ENCODE measurements at regions not wholly inside any gene's neighbourhood (a gene's known extent, or its start where the extent isn't known, plus 50 kb on each side); places are given as distances from the start of the nearest gene placed in this dataset.

DNA sequence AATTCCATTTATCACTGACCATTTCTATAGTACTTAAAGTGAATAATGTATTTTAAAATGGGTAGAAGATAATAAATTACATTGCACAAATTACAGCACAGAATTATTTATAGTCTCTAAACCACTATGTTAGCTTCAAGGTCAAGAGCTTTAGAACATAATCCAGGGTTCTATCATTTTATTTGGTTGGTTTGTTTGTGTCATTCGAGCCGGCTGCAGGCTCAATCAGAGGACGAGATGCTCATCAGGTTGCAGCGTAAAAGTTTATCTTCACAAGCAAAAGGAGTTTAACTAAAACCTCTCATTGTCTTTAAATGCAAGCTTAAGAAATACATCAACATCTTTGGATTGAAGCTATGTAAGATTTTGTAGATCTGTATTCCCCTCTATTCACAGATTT is 523.8 kb downstream of the EFNA5 start:
- TF ChIP-seq, protein P1, sequence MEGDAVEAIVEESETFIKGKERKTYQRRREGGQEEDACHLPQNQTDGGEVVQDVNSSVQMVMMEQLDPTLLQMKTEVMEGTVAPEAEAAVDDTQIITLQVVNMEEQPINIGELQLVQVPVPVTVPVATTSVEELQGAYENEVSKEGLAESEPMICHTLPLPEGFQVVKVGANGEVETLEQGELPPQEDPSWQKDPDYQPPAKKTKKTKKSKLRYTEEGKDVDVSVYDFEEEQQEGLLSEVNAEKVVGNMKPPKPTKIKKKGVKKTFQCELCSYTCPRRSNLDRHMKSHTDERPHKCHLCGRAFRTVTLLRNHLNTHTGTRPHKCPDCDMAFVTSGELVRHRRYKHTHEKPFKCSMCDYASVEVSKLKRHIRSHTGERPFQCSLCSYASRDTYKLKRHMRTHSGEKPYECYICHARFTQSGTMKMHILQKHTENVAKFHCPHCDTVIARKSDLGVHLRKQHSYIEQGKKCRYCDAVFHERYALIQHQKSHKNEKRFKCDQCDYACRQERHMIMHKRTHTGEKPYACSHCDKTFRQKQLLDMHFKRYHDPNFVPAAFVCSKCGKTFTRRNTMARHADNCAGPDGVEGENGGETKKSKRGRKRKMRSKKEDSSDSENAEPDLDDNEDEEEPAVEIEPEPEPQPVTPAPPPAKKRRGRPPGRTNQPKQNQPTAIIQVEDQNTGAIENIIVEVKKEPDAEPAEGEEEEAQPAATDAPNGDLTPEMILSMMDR (IDR thresholded peaks at IDR 0.05; ENCODE audit: low read depth, low read length) = no peak
- no peak for DNase-seq (ENCODE audit: low read depth, low spot score)
- Histone ChIP-seq H3K9me3 (ENCODE audit: control insufficient read depth, insufficient read depth, low read length) (no peaks in the 10 kb centered on the region), H3K4me3 (ENCODE audit: low read depth, low read length) (no peak overlapping the region), H3K27me3 (ENCODE audit: control insufficient read depth, insufficient read depth, low read length) (no peaks in the 10 kb centered on the region), H3K27ac (ENCODE audit: low read depth, low read length) (no peak overlapping the region)
- POLR2A ChIA-PET = no interaction called here
- CTCF ChIA-PET = interaction anchor here (0.6 to 0.9 kb wide), 3 partner anchors 425 to 1921 kb away, joined by 3 to 4 read pairs (median 4); no protein-coding TSS in a partner anchor

DNA sequence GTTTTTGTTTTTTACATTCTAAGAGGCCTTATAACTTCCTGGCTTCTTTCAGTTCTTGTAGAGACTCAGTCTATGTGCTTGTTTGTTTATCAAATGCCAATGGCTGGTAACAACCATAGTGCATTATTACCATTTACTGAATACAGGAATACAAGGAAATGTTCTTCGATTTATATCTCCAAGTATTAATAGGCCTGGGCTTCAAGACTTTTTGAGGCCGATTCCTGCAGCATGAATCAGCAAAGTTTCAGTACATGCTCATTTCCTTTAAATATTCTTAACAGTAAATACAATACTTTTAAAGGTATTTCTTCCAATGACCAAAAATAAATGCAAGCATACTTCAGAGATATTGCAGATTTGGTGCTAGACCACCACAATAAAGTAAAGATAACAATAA is 535.3 kb downstream of the EFNA5 start:
- no peaks in the 10 kb centered on the region for H3K9me3 ChIP-seq (ENCODE audit: control insufficient read depth, insufficient read depth, low read length)
- TF ChIP-seq, protein P1 (IDR thresholded peaks at IDR 0.05; ENCODE audit: low read depth, low read length) = no peak
- H3K27me3 ChIP-seq (ENCODE audit: control insufficient read depth, insufficient read depth, low read length) = no peaks in the 10 kb centered on the region
- H3K4me3 ChIP-seq (ENCODE audit: low read depth, low read length) = no peak overlapping the region
- DNase-seq (ENCODE audit: low read depth, low spot score) = peak; percentile 11
- H3K27ac ChIP-seq (ENCODE audit: low read depth, low read length) = no peak overlapping the region
- CTCF ChIA-PET = interaction anchor here (0.6 kb wide), 1 partner anchor 537 kb away, joined by 5 read pairs; no protein-coding TSS in a partner anchor
- POLR2A ChIA-PET = no interaction called here

DNA sequence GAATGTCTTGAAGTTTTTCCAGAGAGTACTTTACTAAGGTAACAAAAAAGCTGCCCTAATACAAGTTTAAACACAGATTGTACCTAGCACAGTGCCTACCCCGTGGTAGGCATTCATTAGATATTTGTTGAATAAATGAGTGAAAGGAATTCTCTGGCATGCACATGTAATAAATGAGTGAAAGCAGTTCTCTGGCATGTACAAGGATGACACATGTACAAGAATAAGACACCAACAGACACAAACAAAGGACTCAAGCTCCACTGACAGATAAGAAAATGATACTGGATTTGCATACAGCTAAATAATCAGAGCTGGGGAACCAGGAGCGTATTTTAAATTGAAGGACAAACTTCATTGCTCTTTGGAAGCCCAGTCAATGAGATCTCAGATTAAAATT is 535.8 kb downstream of the EFNA5 start:
- CTCF ChIA-PET = interaction anchor here (0.6 kb wide), 1 partner anchor 537 kb away, joined by 5 read pairs; no protein-coding TSS in a partner anchor
- Histone ChIP-seq H3K9me3 (ENCODE audit: control insufficient read depth, insufficient read depth, low read length) (no peaks in the 10 kb centered on the region), H3K27me3 (ENCODE audit: control insufficient read depth, insufficient read depth, low read length) (no peaks in the 10 kb centered on the region), H3K27ac (ENCODE audit: low read depth, low read length) (no peak overlapping the region), H3K4me3 (ENCODE audit: low read depth, low read length) (no peak overlapping the region)
- TF ChIP-seq, protein P1 (IDR thresholded peaks at IDR 0.05; ENCODE audit: low read depth, low read length) = no peak
- POLR2A ChIA-PET = no interaction called here
- no peak for DNase-seq (ENCODE audit: low read depth, low spot score)

DNA sequence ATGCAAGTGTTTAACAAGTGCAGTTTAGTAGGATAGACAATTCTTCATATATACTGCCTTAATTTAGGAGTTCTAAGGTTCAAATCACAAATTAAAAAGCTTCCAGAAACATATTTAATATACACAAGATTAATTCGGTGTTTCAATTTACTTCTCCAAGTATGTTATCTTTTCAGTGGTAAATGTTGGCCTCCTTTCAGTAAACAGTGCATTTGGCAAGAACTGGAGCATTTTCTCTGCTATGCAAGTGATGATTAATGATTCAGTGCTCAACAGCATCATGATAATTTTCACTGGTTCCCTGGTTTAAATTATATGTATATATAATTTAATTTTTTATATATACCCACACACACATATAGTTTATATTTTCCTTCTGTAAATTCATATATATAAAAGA is 541.7 kb downstream of the EFNA5 start:
- TF ChIP-seq, protein P1 (IDR thresholded peaks at IDR 0.05; ENCODE audit: low read depth, low read length) = no peak
- no peaks in the 10 kb centered on the region for H3K27me3 ChIP-seq (ENCODE audit: control insufficient read depth, insufficient read depth, low read length)
- no peak overlapping the region for H3K4me3 ChIP-seq (ENCODE audit: low read depth, low read length)
- peak; percentile 7 for DNase-seq (ENCODE audit: low read depth, low spot score)
- no peaks in the 10 kb centered on the region for H3K9me3 ChIP-seq (ENCODE audit: control insufficient read depth, insufficient read depth, low read length)
- no peak overlapping the region for H3K27ac ChIP-seq (ENCODE audit: low read depth, low read length)
- ChIA-PET CTCF (no interaction called here), POLR2A (no interaction called here)

DNA sequence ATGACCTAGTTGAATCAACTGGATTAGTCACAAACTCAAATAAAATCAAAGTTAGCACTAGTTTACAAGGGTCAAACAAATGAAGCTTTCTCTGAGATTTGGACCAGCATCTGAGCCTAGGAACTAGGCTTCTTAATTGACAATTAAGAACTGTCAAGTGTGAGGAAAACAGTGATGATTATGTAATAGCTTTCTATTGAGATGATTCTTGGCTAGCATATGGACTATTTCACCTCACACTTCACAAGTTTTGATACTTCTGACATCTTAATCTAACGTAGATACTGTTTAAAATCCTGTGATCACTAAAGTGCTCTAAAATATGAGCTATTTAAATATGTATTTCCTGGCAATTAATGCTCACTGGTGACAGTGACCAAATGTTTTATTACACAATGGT is 542.9 kb downstream of the EFNA5 start:
- ChIA-PET CTCF (no interaction called here), POLR2A (interaction anchor here (0.6 kb wide), 1 partner anchor 463 kb away, joined by 4 read pairs; no protein-coding TSS in a partner anchor)
- Histone ChIP-seq H3K27ac (ENCODE audit: low read depth, low read length) (no peak overlapping the region), H3K27me3 (ENCODE audit: control insufficient read depth, insufficient read depth, low read length) (no peaks in the 10 kb centered on the region), H3K4me3 (ENCODE audit: low read depth, low read length) (no peak overlapping the region), H3K9me3 (ENCODE audit: control insufficient read depth, insufficient read depth, low read length) (no peaks in the 10 kb centered on the region)
- no peak for DNase-seq (ENCODE audit: low read depth, low spot score)
- TF ChIP-seq, protein P1 (IDR thresholded peaks at IDR 0.05; ENCODE audit: low read depth, low read length) = no peak
